ENCODE measurements at regions not wholly inside any gene's neighbourhood (a gene's known extent, or its start where the extent isn't known, plus 50 kb on each side); places are given as distances from the start of the nearest gene placed in this dataset.
"Not testable (repeated sequence)": the region's sequence is repeated elsewhere in the genome, so short reads cannot be mapped to it uniquely, and the experiment has no call there.

GRCh38 chr17:14428648-14429029 lies 127.8 kb downstream of the HS3ST3B1 start:
- no peaks in the 10 kb centered on the region for H3K27me3 ChIP-seq (ENCODE audit: insufficient read depth, low read depth, low read length)

DNA sequence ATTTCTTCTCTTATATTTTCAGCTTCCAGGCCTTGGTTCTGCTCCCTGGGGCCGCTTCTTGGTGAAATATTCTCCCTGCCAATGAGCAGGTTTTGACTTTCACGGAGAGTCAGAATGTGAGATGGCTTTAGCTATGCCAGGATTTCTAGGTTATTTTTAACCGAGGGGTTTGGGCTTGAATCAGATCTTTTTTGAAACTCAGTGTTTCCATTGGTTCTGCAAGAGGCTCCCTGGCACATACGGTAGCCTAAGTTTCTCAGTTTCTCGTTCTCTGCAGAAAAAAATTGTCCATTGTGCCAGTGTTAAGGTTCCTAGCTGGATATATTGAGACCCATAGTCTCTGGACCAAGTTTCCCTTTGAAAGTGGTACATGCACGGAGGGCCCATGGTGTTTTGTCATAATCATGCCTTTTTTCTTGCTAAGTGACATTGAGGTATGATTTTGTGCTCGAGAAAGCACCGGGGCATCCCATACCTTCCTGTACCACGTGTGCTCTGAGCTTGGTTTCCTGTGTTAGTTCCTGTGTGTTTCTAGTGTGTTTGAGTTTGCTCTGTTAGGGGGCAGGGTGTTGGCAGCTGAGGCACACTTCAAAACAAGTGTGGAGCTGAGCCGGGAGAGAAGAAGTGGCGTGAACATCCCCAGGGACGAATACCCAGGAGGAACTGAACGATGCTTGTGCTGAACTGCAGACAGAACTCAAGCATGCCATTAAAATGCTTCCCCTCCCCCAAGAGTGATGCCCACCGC lies 127.2 kb downstream of the HS3ST3B1 start:
- H3K36me3 ChIP-seq (ENCODE audit: insufficient read depth, low read length) = no peaks in the 10 kb centered on the region
- H3K27ac ChIP-seq (ENCODE audit: low read length) = no peak overlapping the region
- no peak overlapping the region for H2AFZ ChIP-seq (ENCODE audit: low read depth, low read length)
- H3K79me2 ChIP-seq (replicated peaks; ENCODE audit: insufficient read depth, low read length) = no peaks in the 10 kb centered on the region
- no peaks in the 10 kb centered on the region for H4K20me1 ChIP-seq (ENCODE audit: insufficient read depth)
- H3F3A ChIP-seq (ENCODE audit: insufficient read depth, low read length, poor library complexity, severe bottlenecking) = no peaks in the 10 kb centered on the region
- TF ChIP-seq EZH2 (IDR thresholded peaks at IDR 0.05; ENCODE audit: borderline replicate concordance, insufficient read depth, low read length, poor library complexity, severe bottlenecking) (no peak), EP300 (conservative IDR thresholded peaks at IDR 0.05; ENCODE audit: poor library complexity, severe bottlenecking) (no peak), TAF1 (IDR thresholded peaks at IDR 0.05; ENCODE audit: low read depth) (no peak), MXI1 (conservative IDR thresholded peaks at IDR 0.05; ENCODE audit: poor library complexity, severe bottlenecking) (no peak), SMC3 (conservative IDR thresholded peaks at IDR 0.05; ENCODE audit: poor library complexity) (no peak), RAD21 (conservative IDR thresholded peaks at IDR 0.05) (no peak), POLR2AphosphoS5 (IDR thresholded peaks at IDR 0.05) (no peak)
- TF ChIP-seq, protein P1, sequence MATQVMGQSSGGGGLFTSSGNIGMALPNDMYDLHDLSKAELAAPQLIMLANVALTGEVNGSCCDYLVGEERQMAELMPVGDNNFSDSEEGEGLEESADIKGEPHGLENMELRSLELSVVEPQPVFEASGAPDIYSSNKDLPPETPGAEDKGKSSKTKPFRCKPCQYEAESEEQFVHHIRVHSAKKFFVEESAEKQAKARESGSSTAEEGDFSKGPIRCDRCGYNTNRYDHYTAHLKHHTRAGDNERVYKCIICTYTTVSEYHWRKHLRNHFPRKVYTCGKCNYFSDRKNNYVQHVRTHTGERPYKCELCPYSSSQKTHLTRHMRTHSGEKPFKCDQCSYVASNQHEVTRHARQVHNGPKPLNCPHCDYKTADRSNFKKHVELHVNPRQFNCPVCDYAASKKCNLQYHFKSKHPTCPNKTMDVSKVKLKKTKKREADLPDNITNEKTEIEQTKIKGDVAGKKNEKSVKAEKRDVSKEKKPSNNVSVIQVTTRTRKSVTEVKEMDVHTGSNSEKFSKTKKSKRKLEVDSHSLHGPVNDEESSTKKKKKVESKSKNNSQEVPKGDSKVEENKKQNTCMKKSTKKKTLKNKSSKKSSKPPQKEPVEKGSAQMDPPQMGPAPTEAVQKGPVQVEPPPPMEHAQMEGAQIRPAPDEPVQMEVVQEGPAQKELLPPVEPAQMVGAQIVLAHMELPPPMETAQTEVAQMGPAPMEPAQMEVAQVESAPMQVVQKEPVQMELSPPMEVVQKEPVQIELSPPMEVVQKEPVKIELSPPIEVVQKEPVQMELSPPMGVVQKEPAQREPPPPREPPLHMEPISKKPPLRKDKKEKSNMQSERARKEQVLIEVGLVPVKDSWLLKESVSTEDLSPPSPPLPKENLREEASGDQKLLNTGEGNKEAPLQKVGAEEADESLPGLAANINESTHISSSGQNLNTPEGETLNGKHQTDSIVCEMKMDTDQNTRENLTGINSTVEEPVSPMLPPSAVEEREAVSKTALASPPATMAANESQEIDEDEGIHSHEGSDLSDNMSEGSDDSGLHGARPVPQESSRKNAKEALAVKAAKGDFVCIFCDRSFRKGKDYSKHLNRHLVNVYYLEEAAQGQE (IDR thresholded peaks at IDR 0.05; ENCODE audit: borderline replicate concordance) = no peak
- TF ChIP-seq, protein P2, sequence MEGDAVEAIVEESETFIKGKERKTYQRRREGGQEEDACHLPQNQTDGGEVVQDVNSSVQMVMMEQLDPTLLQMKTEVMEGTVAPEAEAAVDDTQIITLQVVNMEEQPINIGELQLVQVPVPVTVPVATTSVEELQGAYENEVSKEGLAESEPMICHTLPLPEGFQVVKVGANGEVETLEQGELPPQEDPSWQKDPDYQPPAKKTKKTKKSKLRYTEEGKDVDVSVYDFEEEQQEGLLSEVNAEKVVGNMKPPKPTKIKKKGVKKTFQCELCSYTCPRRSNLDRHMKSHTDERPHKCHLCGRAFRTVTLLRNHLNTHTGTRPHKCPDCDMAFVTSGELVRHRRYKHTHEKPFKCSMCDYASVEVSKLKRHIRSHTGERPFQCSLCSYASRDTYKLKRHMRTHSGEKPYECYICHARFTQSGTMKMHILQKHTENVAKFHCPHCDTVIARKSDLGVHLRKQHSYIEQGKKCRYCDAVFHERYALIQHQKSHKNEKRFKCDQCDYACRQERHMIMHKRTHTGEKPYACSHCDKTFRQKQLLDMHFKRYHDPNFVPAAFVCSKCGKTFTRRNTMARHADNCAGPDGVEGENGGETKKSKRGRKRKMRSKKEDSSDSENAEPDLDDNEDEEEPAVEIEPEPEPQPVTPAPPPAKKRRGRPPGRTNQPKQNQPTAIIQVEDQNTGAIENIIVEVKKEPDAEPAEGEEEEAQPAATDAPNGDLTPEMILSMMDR (IDR thresholded peaks at IDR 0.05; ENCODE audit: poor library complexity, severe bottlenecking) = no peak
- H3K9me2 ChIP-seq (ENCODE audit: insufficient read depth, low read length) = no peaks in the 10 kb centered on the region
- no peak overlapping the region for H3K9ac ChIP-seq (ENCODE audit: low read length)
- H3K4me2 ChIP-seq (ENCODE audit: low read length) = no peak overlapping the region
- no peaks in the 10 kb centered on the region for H3K27me3 ChIP-seq (ENCODE audit: insufficient read depth, low read depth, low read length)
- no peaks in the 10 kb centered on the region for H3K9me3 ChIP-seq (ENCODE audit: low read length)
- no peak overlapping the region for H3K4me3 ChIP-seq (ENCODE audit: low read length)

More at GRCh38 chr17:14428648-14429029, 127.8 kb downstream of the HS3ST3B1 start:
- Histone ChIP-seq H3K9me3 (ENCODE audit: low read length) (no peaks in the 10 kb centered on the region), H3K79me2 (replicated peaks; ENCODE audit: insufficient read depth, low read length) (no peaks in the 10 kb centered on the region), H3K9ac (ENCODE audit: low read length) (no peak overlapping the region), H3K36me3 (ENCODE audit: insufficient read depth, low read length) (no peaks in the 10 kb centered on the region), H4K20me1 (ENCODE audit: insufficient read depth) (no peaks in the 10 kb centered on the region), H3K4me2 (ENCODE audit: low read length) (no peak overlapping the region), H2AFZ (ENCODE audit: low read depth, low read length) (no peak overlapping the region), H3K9me2 (ENCODE audit: insufficient read depth, low read length) (no peaks in the 10 kb centered on the region), H3K4me3 (ENCODE audit: low read length) (no peak overlapping the region), H3K27ac (ENCODE audit: low read length) (no peak overlapping the region), H3F3A (ENCODE audit: insufficient read depth, low read length, poor library complexity, severe bottlenecking) (no peaks in the 10 kb centered on the region)
- TF ChIP-seq EP300 (conservative IDR thresholded peaks at IDR 0.05; ENCODE audit: poor library complexity, severe bottlenecking) = no peak
- no peak for TF ChIP-seq EZH2 (IDR thresholded peaks at IDR 0.05; ENCODE audit: borderline replicate concordance, insufficient read depth, low read length, poor library complexity, severe bottlenecking)
- TF ChIP-seq RAD21 (conservative IDR thresholded peaks at IDR 0.05) = no peak
- TF ChIP-seq SMC3 (conservative IDR thresholded peaks at IDR 0.05; ENCODE audit: poor library complexity) = no peak
- TF ChIP-seq TAF1 (IDR thresholded peaks at IDR 0.05; ENCODE audit: low read depth) = no peak
- TF ChIP-seq, protein P1 (IDR thresholded peaks at IDR 0.05; ENCODE audit: borderline replicate concordance) = no peak
- no peak for TF ChIP-seq POLR2AphosphoS5 (IDR thresholded peaks at IDR 0.05)
- TF ChIP-seq MXI1 (conservative IDR thresholded peaks at IDR 0.05; ENCODE audit: poor library complexity, severe bottlenecking) = no peak
- TF ChIP-seq, protein P2 (IDR thresholded peaks at IDR 0.05; ENCODE audit: poor library complexity, severe bottlenecking) = no peak

DNA sequence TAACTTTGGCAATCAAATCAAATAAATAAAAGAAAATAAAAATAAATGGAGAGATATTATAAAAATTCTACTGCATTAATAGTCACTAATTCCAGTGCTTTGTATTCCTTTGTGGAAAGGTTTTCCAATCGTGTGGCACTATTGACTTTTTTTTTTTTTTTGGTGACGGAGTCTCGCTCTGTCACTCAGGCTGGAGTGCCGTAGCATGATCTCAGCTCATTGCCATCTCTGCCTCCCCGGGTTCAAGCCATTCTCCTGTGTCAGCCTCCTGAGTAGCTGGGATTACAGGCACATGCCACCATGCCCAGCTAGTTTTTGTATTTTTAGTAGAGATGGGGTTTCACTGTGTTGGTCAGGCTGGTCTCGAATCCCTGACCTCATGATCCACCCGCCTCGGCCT lies 122.3 kb downstream of the HS3ST3B1 start:
- H3K27me3 ChIP-seq (ENCODE audit: insufficient read depth, low read depth, low read length); H3K4me3 ChIP-seq (ENCODE audit: low read length); H4K20me1 ChIP-seq (ENCODE audit: insufficient read depth); H3F3A ChIP-seq (ENCODE audit: insufficient read depth, low read length, poor library complexity, severe bottlenecking); H3K27ac ChIP-seq (ENCODE audit: low read length); H3K79me2 ChIP-seq (replicated peaks; ENCODE audit: insufficient read depth, low read length); H3K9me2 ChIP-seq (ENCODE audit: insufficient read depth, low read length); H3K36me3 ChIP-seq (ENCODE audit: insufficient read depth, low read length); H3K9ac ChIP-seq (ENCODE audit: low read length); H2AFZ ChIP-seq (ENCODE audit: low read depth, low read length); H3K9me3 ChIP-seq (ENCODE audit: low read length); H3K4me2 ChIP-seq (ENCODE audit: low read length): not testable (repeated sequence)

Measured in neural cell (in vitro differentiated cells).